ENCODE measurements at regions not wholly inside any gene's neighbourhood (a gene's known extent, or its start where the extent isn't known, plus 50 kb on each side); places are given as distances from the start of the nearest gene placed in this dataset.

- TF ChIP-seq MYC (IDR thresholded peaks at IDR 0.05; ENCODE audit: low read depth, low read length), result no peak
- H3K4me3 ChIP-seq (ENCODE audit: low read depth, low read length), result no peak overlapping the region
- no peak for DNase-seq (ENCODE audit: low read depth)
These were observed 185.9 kb upstream of the SULF2 start for GRCh38 chr20:47971058-47971791.

- TF ChIP-seq POLR2A (IDR thresholded peaks at IDR 0.05; ENCODE audit: extremely low read depth, insufficient read length), result no peak
- no peak for TF ChIP-seq CTCF (IDR thresholded peaks at IDR 0.05; ENCODE audit: low read depth, low read length)
- no peak for TF ChIP-seq MAX (IDR thresholded peaks at IDR 0.05; ENCODE audit: low read depth, low read length)
- TF ChIP-seq MYC (IDR thresholded peaks at IDR 0.05; ENCODE audit: low read depth, low read length), result no peak
- no peak overlapping the region for H3K4me3 ChIP-seq (ENCODE audit: low read depth, low read length)
- peak; percentile 92 for DNase-seq (ENCODE audit: low read depth)
These were observed 185.1 kb upstream of the SULF2 start for GRCh38 chr20:47970282-47970903.

- no peak overlapping the region for H3K4me3 ChIP-seq (ENCODE audit: low read depth, low read length)
- DNase-seq (ENCODE audit: low read depth), result no peak
- TF ChIP-seq CTCF (IDR thresholded peaks at IDR 0.05; ENCODE audit: low read depth, low read length) (no peak), MYC (IDR thresholded peaks at IDR 0.05; ENCODE audit: low read depth, low read length) (no peak)
These were observed 184.1 kb upstream of the SULF2 start for GRCh38 chr20:47969426-47969825.

GRCh38 chr20:47968541-47969310 lies 183.4 kb upstream of the SULF2 start:
- DNase-seq (ENCODE audit: low read depth), result no peak
- TF ChIP-seq MAX (IDR thresholded peaks at IDR 0.05; ENCODE audit: low read depth, low read length), result no peak
- no peak for TF ChIP-seq MYC (IDR thresholded peaks at IDR 0.05; ENCODE audit: low read depth, low read length)
- no peak for TF ChIP-seq POLR2A (IDR thresholded peaks at IDR 0.05; ENCODE audit: extremely low read depth, insufficient read length)
- no peak for TF ChIP-seq CTCF (IDR thresholded peaks at IDR 0.05; ENCODE audit: low read depth, low read length)
- no peak overlapping the region for H3K4me3 ChIP-seq (ENCODE audit: low read depth, low read length)

- no peak for DNase-seq (ENCODE audit: low read depth)
- no peak for TF ChIP-seq POLR2A (IDR thresholded peaks at IDR 0.05; ENCODE audit: extremely low read depth, insufficient read length)
- TF ChIP-seq MAX (IDR thresholded peaks at IDR 0.05; ENCODE audit: low read depth, low read length), result no peak
- TF ChIP-seq CTCF (IDR thresholded peaks at IDR 0.05; ENCODE audit: low read depth, low read length), result no peak
- no peak for TF ChIP-seq MYC (IDR thresholded peaks at IDR 0.05; ENCODE audit: low read depth, low read length)
- H3K4me3 ChIP-seq (ENCODE audit: low read depth, low read length), result no peak overlapping the region
These were observed 178.9 kb upstream of the SULF2 start for GRCh38 chr20:47964149-47964548.

- no peak overlapping the region for H3K4me3 ChIP-seq (ENCODE audit: low read depth, low read length)
- TF ChIP-seq CTCF (IDR thresholded peaks at IDR 0.05; ENCODE audit: low read depth, low read length), result no peak
- no peak for TF ChIP-seq MAX (IDR thresholded peaks at IDR 0.05; ENCODE audit: low read depth, low read length)
- TF ChIP-seq POLR2A (IDR thresholded peaks at IDR 0.05; ENCODE audit: extremely low read depth, insufficient read length), result no peak
- no peak for TF ChIP-seq MYC (IDR thresholded peaks at IDR 0.05; ENCODE audit: low read depth, low read length)
- no peak for DNase-seq (ENCODE audit: low read depth)
These were observed 177.7 kb upstream of the SULF2 start for GRCh38 chr20:47963022-47963421.
